H9 (cell line): ENCODE measurements at regions not wholly inside any gene's neighbourhood (a gene's known extent, or its start where the extent isn't known, plus 50 kb on each side); places are given as distances from the start of the nearest gene placed in this dataset.

ENCODE experiments used
- DNase-seq: peaks from one replicate; pipeline ENCODE4 v3.0.0-alpha.2; 2017
- H2AFZ ChIP-seq: one replicate; pipeline ENCODE4 v1.6.1; 2013; ENCODE audit warnings: mild to moderate bottlenecking, low read length, control low read depth, moderate library complexity
- H2AK5ac ChIP-seq: 2 replicates; pipeline ENCODE4 v1.6.1; 2013; ENCODE audit warnings: low read length, control low read depth, mixed read lengths; ENCODE audit not compliant: insufficient read length
- H2BK120ac ChIP-seq: one replicate; pipeline ENCODE4 v1.6.1; 2013; ENCODE audit warnings: low read depth, mild to moderate bottlenecking, low read length, control low read depth, inconsistent platforms; ENCODE audit not compliant: poor library complexity, severe bottlenecking
- H2BK12ac ChIP-seq: 2 replicates; pipeline ENCODE4 v1.6.1; 2013; ENCODE audit warnings: low read length, control low read depth, mixed read lengths, low read depth; ENCODE audit not compliant: insufficient read length
- H2BK15ac ChIP-seq: 2 replicates; pipeline ENCODE4 v1.6.1; 2013; ENCODE audit warnings: low read depth, low read length, control low read depth
- H2BK20ac ChIP-seq: one replicate; pipeline ENCODE4 v1.6.1; 2013; ENCODE audit warnings: low read depth, mild to moderate bottlenecking, low read length, control low read depth, inconsistent platforms; ENCODE audit not compliant: poor library complexity, severe bottlenecking
- H2BK5ac ChIP-seq: 2 replicates; pipeline ENCODE4 v1.6.1; 2013; ENCODE audit warnings: low read length, control low read depth, mixed read lengths; ENCODE audit not compliant: insufficient read length
- H3K14ac ChIP-seq: 2 replicates; pipeline ENCODE4 v1.6.1; 2013; ENCODE audit warnings: low read length, control low read depth; ENCODE audit not compliant: insufficient read depth
- H3K18ac ChIP-seq: 2 replicates; pipeline ENCODE4 v1.6.1; 2013; ENCODE audit warnings: low read depth, mild to moderate bottlenecking, mixed read lengths, low read length, control low read depth; ENCODE audit not compliant: insufficient read length
- H3K23ac ChIP-seq: 2 replicates; pipeline ENCODE4 v1.6.1; 2013; ENCODE audit warnings: low read length, control low read depth, mixed read lengths, low read depth; ENCODE audit not compliant: insufficient read length
- H3K23me2 ChIP-seq: 2 replicates; pipeline ENCODE4 v1.6.1; 2013; ENCODE audit warnings: low read depth, mild to moderate bottlenecking, mixed read lengths, low read length, control low read depth; ENCODE audit not compliant: insufficient read length, poor library complexity, severe bottlenecking
- H3K27ac ChIP-seq: 2 replicates; pipeline ENCODE4 v1.5.1; 2013; ENCODE audit warnings: low read length, control low read depth, mixed read lengths, low read depth; ENCODE audit not compliant: insufficient read length
- H3K27me3 ChIP-seq: 2 replicates; pipeline ENCODE4 v1.6.1; 2013; ENCODE audit warnings: low read length, control low read depth, inconsistent platforms; ENCODE audit not compliant: insufficient read depth
- H3K4ac ChIP-seq: 2 replicates; pipeline ENCODE4 v1.6.1; 2013; ENCODE audit warnings: low read depth, mild to moderate bottlenecking, control low read depth, inconsistent platforms, low read length, moderate library complexity
- H3K4me1 ChIP-seq: 2 replicates; pipeline ENCODE4 v1.6.1; 2013; ENCODE audit warnings: low read length, control low read depth, inconsistent platforms; ENCODE audit not compliant: insufficient read depth
- H3K4me2 ChIP-seq: 2 replicates; pipeline ENCODE4 v1.6.1; 2013; ENCODE audit warnings: low read length, control low read depth, mixed read lengths; ENCODE audit not compliant: insufficient read length, insufficient read depth
- H3K56ac ChIP-seq: 2 replicates; pipeline ENCODE4 v1.6.1; 2013; ENCODE audit warnings: low read depth, mild to moderate bottlenecking, mixed read lengths, low read length, control low read depth; ENCODE audit not compliant: insufficient read length
- H3K79me1 ChIP-seq: 2 replicates; pipeline ENCODE4 v1.6.1; 2013; ENCODE audit warnings: low read depth, mild to moderate bottlenecking, moderate library complexity, low read length, control low read depth, inconsistent platforms; ENCODE audit not compliant: insufficient read depth, poor library complexity, severe bottlenecking
- H3K79me2 ChIP-seq: 2 replicates; pipeline ENCODE4 v1.6.1; 2013; ENCODE audit warnings: low read length, control low read depth, inconsistent platforms; ENCODE audit not compliant: insufficient read depth
- H3K9ac ChIP-seq: 2 replicates; pipeline ENCODE4 v1.6.1; 2013; ENCODE audit warnings: low read length, control low read depth, mixed read lengths; ENCODE audit not compliant: insufficient read length; ENCODE audit errors: extremely low read depth
- H3K9me3 ChIP-seq: one replicate; pipeline ENCODE4 v1.6.1; 2013; ENCODE audit warnings: low read depth, low read length, inconsistent platforms; ENCODE audit not compliant: control insufficient read depth
- H3T11ph ChIP-seq: one replicate; pipeline ENCODE4 v1.6.1; 2013; ENCODE audit warnings: mild to moderate bottlenecking, low read length, control low read depth, inconsistent platforms
- H4K20me1 ChIP-seq: one replicate; pipeline ENCODE4 v1.6.1; 2013; ENCODE audit not compliant: control insufficient read depth, insufficient read length, insufficient read depth
- H4K5ac ChIP-seq: 2 replicates; pipeline ENCODE4 v1.6.1; 2013; ENCODE audit warnings: low read depth, mild to moderate bottlenecking, mixed read lengths, low read length, control low read depth; ENCODE audit not compliant: insufficient read length
- H4K8ac ChIP-seq: replicated peaks from 2 replicates; pipeline ENCODE4 v1.6.1; 2013; ENCODE audit warnings: low read length, control low read depth, mixed read lengths, low read depth; ENCODE audit not compliant: insufficient read length
- H4K91ac ChIP-seq: 2 replicates; pipeline ENCODE4 v1.6.1; 2013; ENCODE audit warnings: low read depth, mild to moderate bottlenecking, moderate library complexity, mixed read lengths, low read length, control low read depth; ENCODE audit not compliant: insufficient read length
- H3K27ac Mint-ChIP-seq, 3 experiments: 2 replicates in 2 of 3; 3 replicates in 1 of 3; pipeline ENCODE4 v1.8.0; 2020 to 2021; ENCODE audit warnings: mixed read lengths in 3 of 3, mild to moderate bottlenecking in 1 of 3, moderate library complexity in 1 of 3
- H3K27me3 Mint-ChIP-seq: 2 replicates; pipeline ENCODE4 v1.8.0; 2021; ENCODE audit warnings: low read depth, mild to moderate bottlenecking, moderate library complexity, mixed read lengths
- H3K36me3 Mint-ChIP-seq, 3 experiments: 2 replicates in 2 of 3; 3 replicates in 1 of 3; pipeline ENCODE4 v1.8.0; 2020 to 2021; ENCODE audit warnings: low read depth in 3 of 3, mixed read lengths in 3 of 3; ENCODE audit not compliant: insufficient read depth in 1 of 3
- H3K4me1 Mint-ChIP-seq, 2 experiments: 2 replicates each; pipeline ENCODE4 v1.8.0; 2020; ENCODE audit warnings: mixed read lengths in 2 of 2
- H3K4me3 Mint-ChIP-seq, 2 experiments: 2 replicates in 1 of 2; 3 replicates in 1 of 2; pipeline ENCODE4 v1.8.0; 2020 to 2021; ENCODE audit warnings: mild to moderate bottlenecking in 2 of 2, mixed read lengths in 2 of 2, moderate library complexity in 1 of 2
- H3K9me3 Mint-ChIP-seq, 2 experiments: 2 replicates in 1 of 2; 3 replicates in 1 of 2; pipeline ENCODE4 v1.8.0; 2020; ENCODE audit warnings: mild to moderate bottlenecking in 2 of 2, mixed read lengths in 2 of 2, moderate library complexity in 1 of 2
- CTCF ChIP-seq: fragments of 200-600 bp; sonication (generic); conservative IDR thresholded peaks from 3 replicates; pipeline ENCODE4 v1.8.0; 2021; ENCODE audit warnings: antibody characterized with exemption, mild to moderate bottlenecking
- WGBS: extraction: QIAGEN DNeasy Blood & Tissue Kit; methylation state at CpG from one replicate; pipeline ENCODE4 v1.1.7; 2013; ENCODE audit warnings: missing lambda C conversion rate, low lambda C conversion rate, mixed read lengths; ENCODE audit not compliant: insufficient read length; ENCODE audit errors: extremely low coverage; 5-methylcytosine and 5-hydroxymethylcytosine counted together

DNA sequence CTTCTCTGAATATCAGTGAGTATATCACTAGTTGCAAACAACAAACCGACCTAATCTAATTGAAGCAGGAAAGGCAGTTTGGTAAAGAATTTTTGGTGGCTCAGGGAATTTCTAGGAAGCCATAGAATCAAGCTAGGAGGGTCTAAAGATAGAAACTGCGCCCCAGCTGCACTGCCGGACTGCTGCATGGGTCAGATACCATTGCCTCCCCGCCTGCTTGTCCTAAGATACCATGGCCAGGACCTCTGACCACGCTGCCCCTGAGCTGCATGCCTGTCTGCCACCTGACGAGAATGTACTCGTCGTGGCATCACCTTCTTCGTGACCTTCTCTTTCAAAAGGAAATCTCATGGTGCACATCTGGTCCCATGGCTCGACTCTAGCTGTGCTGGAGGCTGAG lies 439.0 kb downstream of the ZSWIM6 start:
- Histone ChIP-seq H2AK5ac (no peak overlapping the region), H3K23ac (no peak overlapping the region), H2BK120ac (no peak overlapping the region), H3K27ac (no peak overlapping the region), H2BK20ac (no peak overlapping the region), H3K14ac (no peak overlapping the region; the same call in 1 of the 2 replicates), H2AFZ (no peak overlapping the region), H2BK12ac (no peak overlapping the region), H2BK5ac (no peak overlapping the region), H4K8ac (no peak overlapping the region), H3K56ac (no peak overlapping the region), H4K20me1 (no peaks in the 10 kb centered on the region), H3K9ac (no peak overlapping the region), H4K91ac (no peak overlapping the region), H3T11ph (no peak overlapping the region), H3K18ac (no peak overlapping the region), H3K4me1 (no peaks in the 10 kb centered on the region), H3K23me2 (no peaks in the 10 kb centered on the region), H3K9me3 (no peaks in the 10 kb centered on the region), H3K27me3 (no peaks in the 10 kb centered on the region), H2BK15ac (no peak overlapping the region), H3K79me2 (no peaks in the 10 kb centered on the region), H3K79me1 (no peaks in the 10 kb centered on the region), H4K5ac (no peak overlapping the region), H3K4ac (no peak overlapping the region), H3K4me2 (no peak overlapping the region)
- no peak overlapping the region for H3K4me3 Mint-ChIP-seq
- DNase-seq = no peak
- peaks cover 0 to 6% of the 10 kb centered on the region in 2 experiments; a peak in 1 of 4 replicates for H3K4me1 Mint-ChIP-seq
- WGBS = no CpG with 5 or more reads among the region's 10 CpGs
- H3K9me3 Mint-ChIP-seq = no peaks in the 10 kb centered on the region
- H3K36me3 Mint-ChIP-seq = no peaks in the 10 kb centered on the region
- no peak for TF ChIP-seq CTCF
- H3K27ac Mint-ChIP-seq = no peak overlapping the region
- H3K27me3 Mint-ChIP-seq = no peaks in the 10 kb centered on the region; the same call in 1 of the 2 replicates
